Activated CD8-positive, alpha-beta T cell treated with anti-CD3 and anti-CD28 coated beads, Interleukin-2, amount 10 ng/mL, durations not matched to agents 7 days and 5 days (primary cell): ENCODE measurements at regions not wholly inside any gene's neighbourhood (a gene's known extent, or its start where the extent isn't known, plus 50 kb on each side); places are given as distances from the start of the nearest gene placed in this dataset.
A peak's percentile ranks its signal among the peaks of the same experiment; 100 is the strongest.
"Not testable (repeated sequence)": the region's sequence is repeated elsewhere in the genome, so short reads cannot be mapped to it uniquely, and the experiment has no call there.

ENCODE experiments used
- ATAC-seq: fragments of 150-1000 bp; cut with Tn5 transposase; one replicate; pipeline ENCODE4 v1.10.0; 2021; ENCODE audit warnings: moderate library complexity
- CTCF ChIA-PET: fragments of 350-600 bp; sonication (Branson Sonifier 250); formaldehyde crosslinking; loops from one replicate; lab custom pipeline; 2021; ENCODE audit warnings: antibody characterized with exemption; lab: Charles Lee
- POLR2A ChIA-PET: fragments of 350-600 bp; sonication (Branson Sonifier 250); formaldehyde crosslinking; loops from one replicate; lab custom pipeline; 2021; ENCODE audit warnings: antibody characterized with exemption; lab: Charles Lee
- DNase-seq: peaks from one replicate; pipeline ENCODE4 v3.0.0-alpha.2; 2020
- H3K27ac Mint-ChIP-seq: one replicate; pipeline ENCODE4 v1.8.0; 2021; ENCODE audit warnings: mild to moderate bottlenecking, mixed read lengths
- H3K27me3 Mint-ChIP-seq: one replicate; pipeline ENCODE4 v1.8.0; 2021; ENCODE audit warnings: low read depth, mixed read lengths
- H3K36me3 Mint-ChIP-seq: one replicate; pipeline ENCODE4 v1.8.0; 2021; ENCODE audit warnings: low read depth, mixed read lengths
- H3K4me1 Mint-ChIP-seq: one replicate; pipeline ENCODE4 v1.8.0; 2021; ENCODE audit warnings: low read depth, mixed read lengths
- H3K4me3 Mint-ChIP-seq: one replicate; pipeline ENCODE4 v1.8.0; 2021; ENCODE audit warnings: mild to moderate bottlenecking, mixed read lengths
- H3K9me3 Mint-ChIP-seq: one replicate; pipeline ENCODE4 v1.8.0; 2022; ENCODE audit warnings: mixed read lengths; ENCODE audit not compliant: insufficient read depth

DNA sequence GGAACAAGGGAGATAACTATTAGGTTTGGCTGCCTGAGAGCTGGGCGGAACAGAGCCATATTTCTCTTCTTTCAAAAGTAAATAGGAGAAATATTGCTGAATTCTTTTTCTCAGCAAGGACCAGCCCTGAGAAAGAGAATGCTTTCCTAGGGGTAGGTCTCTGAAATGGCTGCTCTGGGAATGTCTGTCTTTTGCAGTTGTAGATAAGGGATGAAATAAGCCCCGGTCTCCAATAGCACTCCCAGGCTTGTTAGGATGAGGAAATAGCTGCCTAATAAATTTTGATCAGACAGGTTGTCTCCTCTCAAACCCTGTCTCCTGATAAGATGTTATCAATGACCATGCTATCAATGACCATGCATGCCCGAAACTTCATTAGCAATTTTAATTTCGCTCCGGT, 207.8 kb upstream of the KIT start:
- Mint-ChIP-seq H3K27me3 (peaks cover 6% of the 10 kb centered on the region), H3K4me3 (no peak overlapping the region), H3K27ac (no peak overlapping the region), H3K9me3 (peaks cover 22% of the 10 kb centered on the region), H3K36me3 (no peaks in the 10 kb centered on the region), H3K4me1 (no peaks in the 10 kb centered on the region)
- POLR2A ChIA-PET = no interaction called here
- CTCF ChIA-PET = interaction anchor here (1.3 kb wide), 1 partner anchor 8 kb away, joined by 3 read pairs; no protein-coding TSS in a partner anchor
- no peak for DNase-seq
- ATAC-seq = no peak

- H3K36me3 Mint-ChIP-seq, POLR2A ChIA-PET, H3K4me3 Mint-ChIP-seq, H3K4me1 Mint-ChIP-seq, CTCF ChIA-PET, H3K27me3 Mint-ChIP-seq, DNase-seq, H3K27ac Mint-ChIP-seq, ATAC-seq, H3K9me3 Mint-ChIP-seq: not testable (repeated sequence)
These were observed 190.8 kb upstream of the KIT start for GRCh38 chr4:54466960-54467359.

DNA sequence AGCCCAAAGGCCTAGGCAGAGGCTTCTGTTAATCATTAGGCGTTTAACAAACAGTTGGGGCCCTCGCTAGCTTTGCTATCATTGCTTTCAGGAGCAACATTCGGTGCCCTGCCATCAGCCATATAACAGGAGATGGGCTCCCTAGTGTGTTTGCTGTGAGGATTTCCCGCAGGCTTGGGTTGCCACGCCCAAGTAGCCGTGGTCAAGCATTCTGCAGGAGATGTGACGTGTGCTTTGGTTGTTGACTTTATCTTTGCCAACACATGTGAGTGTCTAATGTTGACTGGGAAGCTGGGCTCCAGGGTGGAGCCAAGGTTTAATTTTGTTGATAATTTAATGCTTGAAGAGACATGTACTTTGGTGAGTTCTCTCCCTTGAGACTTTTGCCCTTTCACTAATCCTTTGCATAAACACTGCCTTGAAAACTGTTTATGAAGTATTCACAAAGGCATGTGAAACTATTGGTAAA, 184.6 kb upstream of the KIT start:
- Mint-ChIP-seq H3K9me3 (no peaks in the 10 kb centered on the region), H3K27me3 (peaks cover 3% of the 10 kb centered on the region), H3K27ac (no peak overlapping the region), H3K4me1 (no peaks in the 10 kb centered on the region), H3K4me3 (no peak overlapping the region), H3K36me3 (no peaks in the 10 kb centered on the region)
- POLR2A ChIA-PET = no interaction called here
- no peak for DNase-seq
- CTCF ChIA-PET = no interaction called here
- no peak for ATAC-seq

- ChIA-PET CTCF (no interaction called here), POLR2A (no interaction called here)
- Mint-ChIP-seq H3K4me3 (no peak overlapping the region), H3K27me3 (peaks cover 3% of the 10 kb centered on the region), H3K9me3 (no peaks in the 10 kb centered on the region), H3K27ac (no peak overlapping the region), H3K36me3 (no peaks in the 10 kb centered on the region), H3K4me1 (no peaks in the 10 kb centered on the region)
- no peak for ATAC-seq
- DNase-seq = no peak
These were observed 184.0 kb upstream of the KIT start for GRCh38 chr4:54473798-54474197.

DNA sequence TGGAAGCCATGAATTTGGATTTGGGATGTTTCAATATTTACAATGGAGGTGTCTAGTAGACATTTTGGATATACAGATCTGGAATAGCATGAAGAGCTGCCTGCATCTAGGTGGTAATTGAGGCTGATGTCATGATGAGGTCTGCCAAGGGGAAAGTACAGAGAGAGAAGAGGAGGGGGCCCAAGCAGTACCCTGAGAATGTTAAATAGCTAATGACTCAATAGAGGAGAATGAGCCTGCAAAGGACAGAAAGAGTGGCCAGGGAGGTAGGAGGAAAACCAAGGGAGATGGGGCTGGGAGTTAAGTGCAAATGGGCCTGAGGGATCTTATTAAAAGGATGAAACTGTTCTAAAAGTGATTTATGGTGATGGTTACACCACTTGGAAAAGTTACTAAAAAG, 182.2 kb upstream of the KIT start:
- ATAC-seq = no peak
- Mint-ChIP-seq H3K4me3 (no peak overlapping the region), H3K27ac (no peak overlapping the region), H3K4me1 (no peaks in the 10 kb centered on the region), H3K27me3 (peaks cover 3% of the 10 kb centered on the region), H3K9me3 (peaks cover 5% of the 10 kb centered on the region), H3K36me3 (no peaks in the 10 kb centered on the region)
- no peak for DNase-seq
- POLR2A ChIA-PET = no interaction called here
- CTCF ChIA-PET = no interaction called here

DNA sequence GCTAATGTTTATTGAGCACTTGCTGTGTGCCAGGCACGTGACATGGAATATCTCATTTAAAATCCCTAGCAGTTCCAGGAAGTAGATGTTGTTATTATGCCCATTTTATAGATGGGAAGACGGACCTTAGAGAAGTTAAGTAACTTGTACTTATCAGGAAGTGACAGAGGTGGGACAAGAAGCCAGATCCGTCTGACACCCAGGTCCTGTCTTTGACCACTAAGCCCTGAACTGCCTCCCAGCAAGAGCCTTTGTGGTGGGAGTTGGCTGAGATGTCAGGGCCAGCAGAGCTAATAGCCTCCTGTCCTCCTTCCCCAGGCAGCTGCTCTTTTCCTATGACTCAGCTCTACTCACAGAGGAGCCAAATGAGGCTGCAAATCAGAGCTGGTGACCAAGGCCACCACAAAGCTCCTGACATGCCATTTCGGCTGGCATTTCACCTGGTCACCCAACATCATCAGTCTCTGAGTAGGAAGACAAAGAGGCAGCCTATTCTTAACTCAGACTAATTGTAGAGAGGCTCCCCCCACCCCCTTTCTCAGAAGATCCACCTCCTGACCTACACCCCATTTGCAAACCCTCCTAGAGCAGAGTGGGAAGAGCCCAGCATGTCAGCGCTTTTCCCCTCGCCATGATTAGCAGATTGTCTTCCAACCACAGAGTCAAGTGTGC, 175.1 kb upstream of the KIT start:
- no peak for DNase-seq
- ChIA-PET CTCF (no interaction called here), POLR2A (no interaction called here)
- no peaks in the 10 kb centered on the region for H3K27me3 Mint-ChIP-seq
- H3K4me3 Mint-ChIP-seq = no peak overlapping the region
- no peak overlapping the region for H3K27ac Mint-ChIP-seq
- peaks cover 5% of the 10 kb centered on the region for H3K9me3 Mint-ChIP-seq
- no peak for ATAC-seq
- no peaks in the 10 kb centered on the region for H3K36me3 Mint-ChIP-seq
- H3K4me1 Mint-ChIP-seq = no peaks in the 10 kb centered on the region

DNA sequence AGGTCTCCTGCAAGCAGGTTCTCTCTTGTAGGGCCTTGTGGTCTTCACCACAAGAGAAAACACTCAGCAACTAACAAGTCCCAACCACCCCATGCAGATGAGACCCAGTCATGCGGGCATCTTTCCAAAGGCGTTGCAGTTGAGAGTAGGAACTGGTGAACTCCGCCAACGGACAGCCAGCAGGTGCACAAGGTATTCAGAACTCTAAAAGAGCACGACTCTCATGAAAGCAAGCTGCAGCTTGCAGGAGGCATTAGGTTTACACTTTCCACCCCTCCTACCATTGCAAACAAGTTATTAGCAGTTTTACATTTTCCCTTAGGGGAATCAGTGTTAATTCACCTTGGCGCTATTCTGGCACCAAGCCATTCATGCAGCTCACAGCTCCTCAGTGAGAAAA, 173.4 kb upstream of the KIT start:
- Mint-ChIP-seq H3K4me3 (no peak overlapping the region), H3K27ac (no peak overlapping the region), H3K4me1 (no peaks in the 10 kb centered on the region), H3K9me3 (no peaks in the 10 kb centered on the region), H3K36me3 (no peaks in the 10 kb centered on the region), H3K27me3 (peaks cover 4% of the 10 kb centered on the region)
- DNase-seq (no peak), ATAC-seq (no peak)
- ChIA-PET CTCF (no interaction called here), POLR2A (no interaction called here)

DNA sequence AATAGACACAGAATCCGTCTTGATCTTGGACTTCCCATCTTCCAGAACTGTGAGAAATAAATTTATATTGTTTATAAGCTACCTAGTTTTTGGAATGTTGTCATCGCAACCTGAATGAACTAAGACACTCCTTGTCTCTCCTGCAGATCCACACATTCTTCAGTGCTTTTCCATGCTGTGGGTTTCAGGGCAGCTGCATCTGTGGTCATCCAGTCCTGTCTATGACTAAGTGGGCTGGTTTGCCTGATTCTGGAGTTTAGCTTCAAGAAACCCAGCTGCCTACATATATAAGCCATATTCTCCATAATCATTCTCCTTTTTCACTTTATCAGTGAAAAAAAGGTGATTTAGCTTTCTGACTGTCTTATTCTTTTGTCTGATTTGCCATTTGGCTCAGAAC, 170.3 kb upstream of the KIT start:
- Mint-ChIP-seq H3K27ac (no peak overlapping the region), H3K4me3 (no peak overlapping the region), H3K4me1 (no peaks in the 10 kb centered on the region), H3K36me3 (no peaks in the 10 kb centered on the region), H3K27me3 (peaks cover 9% of the 10 kb centered on the region), H3K9me3 (no peaks in the 10 kb centered on the region)
- no peak for DNase-seq
- no peak for ATAC-seq
- CTCF ChIA-PET = no interaction called here
- POLR2A ChIA-PET = no interaction called here

GRCh38 chr4:54493862-54494261, 163.9 kb upstream of the KIT start:
- Mint-ChIP-seq H3K27ac (no peak overlapping the region), H3K4me1 (peaks cover 12% of the 10 kb centered on the region), H3K9me3 (no peaks in the 10 kb centered on the region), H3K36me3 (no peaks in the 10 kb centered on the region), H3K27me3 (peaks cover 11% of the 10 kb centered on the region), H3K4me3 (no peak overlapping the region)
- CTCF ChIA-PET = no interaction called here
- no peak for DNase-seq
- POLR2A ChIA-PET = no interaction called here
- ATAC-seq = no peak

DNA sequence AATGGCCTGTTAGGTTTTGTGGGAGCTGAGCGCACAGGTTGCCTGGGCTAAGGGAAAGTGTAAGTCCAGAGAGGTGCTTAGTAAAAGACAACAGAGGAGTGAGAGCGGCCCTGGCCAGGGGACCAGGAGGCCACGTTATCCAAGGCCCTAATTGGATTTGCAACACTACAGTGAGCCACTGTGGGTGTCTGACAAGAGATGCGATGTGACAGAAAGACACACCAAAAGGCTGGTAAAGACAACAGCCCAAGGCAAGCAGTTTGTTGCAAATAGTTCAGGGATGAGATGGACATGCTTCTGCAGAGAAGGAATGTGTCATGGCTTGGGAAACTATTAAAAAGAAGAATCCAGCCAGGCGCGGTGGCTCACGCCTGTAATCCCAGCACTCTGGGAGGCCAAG, 162.7 kb upstream of the KIT start:
- Mint-ChIP-seq H3K4me3 (no peak overlapping the region), H3K9me3 (no peaks in the 10 kb centered on the region), H3K36me3 (no peaks in the 10 kb centered on the region), H3K27ac (no peak overlapping the region), H3K27me3 (peaks cover 7% of the 10 kb centered on the region), H3K4me1 (peaks cover 12% of the 10 kb centered on the region)
- POLR2A ChIA-PET = no interaction called here
- no peak for DNase-seq
- CTCF ChIA-PET = no interaction called here
- no peak for ATAC-seq

DNA sequence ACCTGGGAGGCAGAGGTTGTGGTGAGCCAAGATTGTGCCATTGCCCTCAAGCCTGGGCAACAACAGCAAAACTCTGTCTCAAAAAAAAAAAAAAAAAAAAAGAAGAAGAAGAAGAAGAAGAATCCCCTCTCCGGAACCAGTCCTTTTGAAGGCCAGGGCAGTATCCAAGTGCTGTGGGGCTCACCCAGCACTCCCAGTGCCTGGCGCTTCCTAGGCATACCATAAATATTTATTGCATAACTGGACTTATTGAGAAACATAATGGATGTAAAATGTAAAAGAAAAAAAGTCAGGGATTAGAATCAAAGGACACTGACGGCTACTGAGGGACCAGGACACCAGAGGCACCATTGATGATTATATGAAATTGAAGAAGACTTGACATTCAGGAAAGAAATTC, 162.1 kb upstream of the KIT start:
- Mint-ChIP-seq H3K4me3 (no peak overlapping the region), H3K36me3 (no peaks in the 10 kb centered on the region), H3K4me1 (peaks cover 12% of the 10 kb centered on the region), H3K27ac (no peak overlapping the region), H3K27me3 (peaks cover 8% of the 10 kb centered on the region), H3K9me3 (no peaks in the 10 kb centered on the region)
- ATAC-seq (no peak), DNase-seq (no peak)
- POLR2A ChIA-PET = no interaction called here
- CTCF ChIA-PET = no interaction called here

GRCh38 chr4:54496412-54496811, 161.3 kb upstream of the KIT start:
- DNase-seq = peak; percentile 34
- no peaks in the 10 kb centered on the region for H3K36me3 Mint-ChIP-seq
- POLR2A ChIA-PET = no interaction called here
- H3K27ac Mint-ChIP-seq = no peak overlapping the region
- H3K4me3 Mint-ChIP-seq = no peak overlapping the region
- peaks cover 12% of the 10 kb centered on the region for H3K27me3 Mint-ChIP-seq
- CTCF ChIA-PET = no interaction called here
- no peaks in the 10 kb centered on the region for H3K9me3 Mint-ChIP-seq
- H3K4me1 Mint-ChIP-seq = peaks cover 12% of the 10 kb centered on the region
- ATAC-seq = peak; percentile 44

- Mint-ChIP-seq H3K9me3 (no peaks in the 10 kb centered on the region), H3K27ac (no peak overlapping the region), H3K27me3 (peaks cover 16% of the 10 kb centered on the region), H3K4me3 (no peak overlapping the region), H3K36me3 (no peaks in the 10 kb centered on the region), H3K4me1 (peaks cover 12% of the 10 kb centered on the region)
- POLR2A ChIA-PET = no interaction called here
- DNase-seq = no peak
- no peak for ATAC-seq
- CTCF ChIA-PET = no interaction called here
These were observed 159.8 kb upstream of the KIT start for GRCh38 chr4:54497947-54498346.
